GM12891 (cell line): ENCODE measurements at regions not wholly inside any gene's neighbourhood (a gene's known extent, or its start where the extent isn't known, plus 50 kb on each side); places are given as distances from the start of the nearest gene placed in this dataset.

Source experiments
- DNase-seq: peaks from one replicate; pipeline ENCODE4 v3.0.0; 2011; ENCODE audit warnings: low spot score; ENCODE audit not compliant: insufficient read length
- FAIRE-seq: peaks from 2 replicates; lab custom pipeline; 2011; peaks lifted over from hg19 to GRCh38; lab: Jason Lieb, UNC
- PAX5 ChIP-seq: IDR thresholded peaks from 2 replicates; pipeline ENCODE4 v1.6.1; 2011; ENCODE audit warnings: low read length, moderate library complexity, mild to moderate bottlenecking; ENCODE audit not compliant: insufficient read depth, severe bottlenecking
- POLR2A ChIP-seq: IDR thresholded peaks from 2 replicates; pipeline ENCODE4 v1.6.1; 2011; ENCODE audit warnings: low read depth, low read length, control low read depth
- POLR2AphosphoS5 ChIP-seq: IDR thresholded peaks from 2 replicates; pipeline ENCODE4 v1.6.1; 2011; ENCODE audit warnings: low read depth, low read length, control low read depth
- POU2F2 ChIP-seq: IDR thresholded peaks from 2 replicates; pipeline ENCODE4 v1.6.1; 2011; ENCODE audit warnings: low read depth, mild to moderate bottlenecking, control low read depth, low read length, moderate library complexity
- SPI1 ChIP-seq: IDR thresholded peaks from 2 replicates; pipeline ENCODE4 v1.6.1; 2011; ENCODE audit warnings: low read depth, low read length, control low read depth
- TAF1 ChIP-seq: IDR thresholded peaks from 2 replicates; pipeline ENCODE4 v1.6.1; 2011; ENCODE audit warnings: low read depth, low read length, control low read depth

- DNase-seq (no peak), FAIRE-seq (no peak)
- TF ChIP-seq POU2F2 (no peak), TAF1 (no peak), SPI1 (no peak), POLR2AphosphoS5 (no peak), POLR2A (no peak), PAX5 (no peak)
These were observed 177.0 kb upstream of the IRX6 start for GRCh38 chr16:55146966-55147365.

GRCh38 chr16:55147396-55147795 is 176.6 kb upstream of the IRX6 start:
- no peak for TF ChIP-seq POU2F2
- TF ChIP-seq PAX5, result no peak
- TF ChIP-seq SPI1, result no peak
- no peak for TF ChIP-seq TAF1
- no peak for TF ChIP-seq POLR2A
- TF ChIP-seq POLR2AphosphoS5, result no peak
- DNase-seq (no peak), FAIRE-seq (no peak)

- no peak for TF ChIP-seq POU2F2
- no peak for TF ChIP-seq POLR2A
- no peak for TF ChIP-seq POLR2AphosphoS5
- no peak for TF ChIP-seq SPI1
- TF ChIP-seq PAX5, result no peak
- TF ChIP-seq TAF1, result no peak
- FAIRE-seq, result no peak
- no peak for DNase-seq
These were observed 174.4 kb upstream of the IRX6 start for GRCh38 chr16:55149622-55150021.

- no peak for DNase-seq
- TF ChIP-seq SPI1, result no peak
- FAIRE-seq, result no peak
These were observed 172.3 kb upstream of the IRX6 start for GRCh38 chr16:55151561-55152305.

GRCh38 chr16:55152875-55153390 is 171.1 kb upstream of the IRX6 start:
- TF ChIP-seq POU2F2 (no peak), SPI1 (no peak), TAF1 (no peak), POLR2A (no peak), PAX5 (no peak), POLR2AphosphoS5 (no peak)
- no peak for DNase-seq
- no peak for FAIRE-seq

- no peak for FAIRE-seq
- TF ChIP-seq TAF1 (no peak), POLR2A (no peak), POLR2AphosphoS5 (no peak), SPI1 (no peak), POU2F2 (no peak), PAX5 (no peak)
- no peak for DNase-seq
These were observed 169.7 kb upstream of the IRX6 start for GRCh38 chr16:55154262-55154661.

GRCh38 chr16:55154956-55155355 is 169.0 kb upstream of the IRX6 start:
- DNase-seq, result no peak
- no peak for FAIRE-seq
- no peak for TF ChIP-seq PAX5
- no peak for TF ChIP-seq POLR2AphosphoS5
- TF ChIP-seq POU2F2, result no peak

- TF ChIP-seq SPI1 (no peak), POLR2AphosphoS5 (no peak), TAF1 (no peak), POLR2A (no peak), PAX5 (no peak), POU2F2 (no peak)
- FAIRE-seq (no peak), DNase-seq (no peak)
These were observed 168.2 kb upstream of the IRX6 start for GRCh38 chr16:55155815-55156214.

- TF ChIP-seq POU2F2 (no peak), POLR2AphosphoS5 (no peak), PAX5 (no peak), POLR2A (no peak), TAF1 (no peak), SPI1 (no peak)
- FAIRE-seq, result no peak
- DNase-seq, result no peak
These were observed 154.2 kb upstream of the IRX6 start for GRCh38 chr16:55169780-55170179.

- TF ChIP-seq POLR2A (no peak), POU2F2 (no peak), POLR2AphosphoS5 (no peak), TAF1 (no peak), PAX5 (no peak), SPI1 (no peak)
- DNase-seq, result no peak
- no peak for FAIRE-seq
These were observed 152.8 kb upstream of the IRX6 start for GRCh38 chr16:55171241-55171640.
